ENCODE measurements at regions not wholly inside any gene's neighbourhood (a gene's known extent, or its start where the extent isn't known, plus 50 kb on each side); places are given as distances from the start of the nearest gene placed in this dataset.

GRCh38 chr14:71467361-71467811, 464.8 kb upstream of the RGS6 start:
- no peak for DNase-seq (ENCODE audit: low spot score)

- DNase-seq (ENCODE audit: low spot score), result no peak
Measured at GRCh38 chr14:71468701-71469100, 463.5 kb upstream of the RGS6 start.

- DNase-seq (ENCODE audit: low spot score), result no peak
Measured at GRCh38 chr14:71469643-71470335, 462.4 kb upstream of the RGS6 start.

GRCh38 chr14:71471634-71472355, 460.4 kb upstream of the RGS6 start:
- no peak for DNase-seq (ENCODE audit: low spot score)

- no peak for DNase-seq (ENCODE audit: low spot score)
Measured at GRCh38 chr14:71472356-71473340, 459.6 kb upstream of the RGS6 start.

GRCh38 chr14:71473843-71474242, 458.4 kb upstream of the RGS6 start:
- DNase-seq (ENCODE audit: low spot score), result no peak

GRCh38 chr14:71474301-71475265, 457.6 kb upstream of the RGS6 start:
- DNase-seq (ENCODE audit: low spot score), result no peak

GRCh38 chr14:71475916-71476315, 456.3 kb upstream of the RGS6 start:
- DNase-seq (ENCODE audit: low spot score), result no peak

GRCh38 chr14:71478542-71478941, 453.7 kb upstream of the RGS6 start:
- no peak for DNase-seq (ENCODE audit: low spot score)

- DNase-seq (ENCODE audit: low spot score), result no peak
Measured at GRCh38 chr14:71481021-71481654, 451.1 kb upstream of the RGS6 start.

- DNase-seq (ENCODE audit: low spot score), result no peak
Measured at GRCh38 chr14:71482671-71483070, 449.6 kb upstream of the RGS6 start.

GRCh38 chr14:71483154-71483553, 449.1 kb upstream of the RGS6 start:
- no peak for DNase-seq (ENCODE audit: low spot score)

GRCh38 chr14:71485833-71486232, 446.4 kb upstream of the RGS6 start:
- DNase-seq (ENCODE audit: low spot score), result no peak

GRCh38 chr14:71486279-71486678, 445.9 kb upstream of the RGS6 start:
- no peak for DNase-seq (ENCODE audit: low spot score)

- DNase-seq (ENCODE audit: low spot score), result no peak
Measured at GRCh38 chr14:71487449-71487848, 444.8 kb upstream of the RGS6 start.

- no peak for DNase-seq (ENCODE audit: low spot score)
Measured at GRCh38 chr14:71487941-71488340, 444.3 kb upstream of the RGS6 start.

GRCh38 chr14:71488703-71489191, 443.5 kb upstream of the RGS6 start:
- no peak for DNase-seq (ENCODE audit: low spot score)

- no peak for DNase-seq (ENCODE audit: low spot score)
Measured at GRCh38 chr14:71489742-71490141, 442.5 kb upstream of the RGS6 start.

GRCh38 chr14:71491931-71492330, 440.3 kb upstream of the RGS6 start:
- no peak for DNase-seq (ENCODE audit: low spot score)

- no peak for DNase-seq (ENCODE audit: low spot score)
Measured at GRCh38 chr14:71492346-71492745, 439.9 kb upstream of the RGS6 start.
